ENCODE measurements at regions not wholly inside any gene's neighbourhood (a gene's known extent, or its start where the extent isn't known, plus 50 kb on each side); places are given as distances from the start of the nearest gene placed in this dataset.

DNA sequence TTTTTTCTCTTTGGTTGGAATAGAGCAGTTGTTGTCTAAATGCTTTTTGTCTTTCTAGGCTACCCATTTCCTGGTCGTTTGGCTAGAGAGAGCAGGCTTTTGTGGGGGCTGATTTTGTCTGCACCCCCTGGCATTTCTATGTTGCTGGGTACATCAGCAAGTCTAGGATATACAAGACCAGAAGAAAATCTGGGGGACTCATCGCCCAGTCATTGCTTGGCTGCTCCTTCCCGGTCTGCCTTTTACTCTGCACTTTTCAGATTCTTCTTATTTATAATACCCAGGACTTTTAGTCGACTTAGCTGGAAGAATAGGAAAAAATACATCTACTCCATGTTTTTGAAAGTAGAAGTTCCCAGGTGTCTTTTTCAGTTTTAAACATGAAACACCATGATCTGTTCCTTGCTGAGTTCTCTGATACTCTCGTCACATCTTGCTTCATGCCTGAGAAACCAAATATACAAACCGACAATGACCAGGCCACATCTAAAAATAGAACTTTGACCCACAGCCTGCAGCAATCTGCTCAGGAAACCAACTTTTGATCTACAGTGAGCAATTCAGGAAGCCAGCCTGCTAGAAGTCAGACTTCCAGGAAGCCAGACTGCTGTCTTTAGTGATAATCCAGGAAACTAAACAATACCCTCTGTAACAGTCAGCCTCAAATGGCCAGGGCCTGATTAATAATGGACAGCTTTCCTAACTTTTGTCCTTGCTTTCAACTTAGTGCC lies 163.8 kb upstream of the MEX3C start:
- TF ChIP-seq, protein P1, sequence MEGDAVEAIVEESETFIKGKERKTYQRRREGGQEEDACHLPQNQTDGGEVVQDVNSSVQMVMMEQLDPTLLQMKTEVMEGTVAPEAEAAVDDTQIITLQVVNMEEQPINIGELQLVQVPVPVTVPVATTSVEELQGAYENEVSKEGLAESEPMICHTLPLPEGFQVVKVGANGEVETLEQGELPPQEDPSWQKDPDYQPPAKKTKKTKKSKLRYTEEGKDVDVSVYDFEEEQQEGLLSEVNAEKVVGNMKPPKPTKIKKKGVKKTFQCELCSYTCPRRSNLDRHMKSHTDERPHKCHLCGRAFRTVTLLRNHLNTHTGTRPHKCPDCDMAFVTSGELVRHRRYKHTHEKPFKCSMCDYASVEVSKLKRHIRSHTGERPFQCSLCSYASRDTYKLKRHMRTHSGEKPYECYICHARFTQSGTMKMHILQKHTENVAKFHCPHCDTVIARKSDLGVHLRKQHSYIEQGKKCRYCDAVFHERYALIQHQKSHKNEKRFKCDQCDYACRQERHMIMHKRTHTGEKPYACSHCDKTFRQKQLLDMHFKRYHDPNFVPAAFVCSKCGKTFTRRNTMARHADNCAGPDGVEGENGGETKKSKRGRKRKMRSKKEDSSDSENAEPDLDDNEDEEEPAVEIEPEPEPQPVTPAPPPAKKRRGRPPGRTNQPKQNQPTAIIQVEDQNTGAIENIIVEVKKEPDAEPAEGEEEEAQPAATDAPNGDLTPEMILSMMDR (conservative IDR thresholded peaks at IDR 0.05; ENCODE audit: low read length): no peak
- TF ChIP-seq EZH2phosphoT487 (IDR thresholded peaks at IDR 0.05; ENCODE audit: borderline replicate concordance, low read depth, low read length): no peak

Measured in OCI-LY7 (cell line).